ENCODE measurements at regions not wholly inside any gene's neighbourhood (a gene's known extent, or its start where the extent isn't known, plus 50 kb on each side); places are given as distances from the start of the nearest gene placed in this dataset.
A peak's percentile ranks its signal among the peaks of the same experiment; 100 is the strongest.

- TF ChIP-seq CTCF (IDR thresholded peaks at IDR 0.05; ENCODE audit: control insufficient read depth, extremely low read depth, insufficient read depth): no peak
- H3K4me3 ChIP-seq (ENCODE audit: low read depth, low read length): no peak overlapping the region
- DNase-seq (ENCODE audit: low read depth): no peak
Observed at GRCh38 chr15:60259469-60259868, 138.3 kb downstream of the ANXA2 start.

GRCh38 chr15:60264088-60264487 is 133.7 kb downstream of the ANXA2 start:
- peak; percentile 21 for DNase-seq (ENCODE audit: low read depth)
- no peak for TF ChIP-seq CTCF (IDR thresholded peaks at IDR 0.05; ENCODE audit: control insufficient read depth, extremely low read depth, insufficient read depth)
- no peak overlapping the region for H3K4me3 ChIP-seq (ENCODE audit: low read depth, low read length)

- no peak for TF ChIP-seq CTCF (IDR thresholded peaks at IDR 0.05; ENCODE audit: control insufficient read depth, extremely low read depth, insufficient read depth)
- DNase-seq (ENCODE audit: low read depth): no peak
- no peak overlapping the region for H3K4me3 ChIP-seq (ENCODE audit: low read depth, low read length)
Observed at GRCh38 chr15:60264566-60264965, 133.2 kb downstream of the ANXA2 start.

- H3K4me3 ChIP-seq (ENCODE audit: low read depth, low read length): no peak overlapping the region
- DNase-seq (ENCODE audit: low read depth): peak; percentile 11
- no peak for TF ChIP-seq CTCF (IDR thresholded peaks at IDR 0.05; ENCODE audit: control insufficient read depth, extremely low read depth, insufficient read depth)
Observed at GRCh38 chr15:60265057-60265456, 132.7 kb downstream of the ANXA2 start.

GRCh38 chr15:60272623-60273022 is 125.2 kb downstream of the ANXA2 start:
- no peak for DNase-seq (ENCODE audit: low read depth)
- H3K4me3 ChIP-seq (ENCODE audit: low read depth, low read length): no peak overlapping the region
- TF ChIP-seq CTCF (IDR thresholded peaks at IDR 0.05; ENCODE audit: control insufficient read depth, extremely low read depth, insufficient read depth): peak; percentile 26; the same call in 1 of the 2 replicates

GRCh38 chr15:60275624-60276023 is 122.2 kb downstream of the ANXA2 start:
- TF ChIP-seq CTCF (IDR thresholded peaks at IDR 0.05; ENCODE audit: control insufficient read depth, extremely low read depth, insufficient read depth): no peak
- no peak for DNase-seq (ENCODE audit: low read depth)

GRCh38 chr15:60278879-60279278 is 118.9 kb downstream of the ANXA2 start:
- no peak overlapping the region for H3K4me3 ChIP-seq (ENCODE audit: low read depth, low read length)
- no peak for TF ChIP-seq CTCF (IDR thresholded peaks at IDR 0.05; ENCODE audit: control insufficient read depth, extremely low read depth, insufficient read depth)
- DNase-seq (ENCODE audit: low read depth): no peak

More at GRCh38 chr15:60275624-60276023, 122.2 kb downstream of the ANXA2 start:
- no peak overlapping the region for H3K4me3 ChIP-seq (ENCODE audit: low read depth, low read length)

All from LNCaP clone FGC (cell line).